ENCODE measurements at regions not wholly inside any gene's neighbourhood (a gene's known extent, or its start where the extent isn't known, plus 50 kb on each side); places are given as distances from the start of the nearest gene placed in this dataset.

GRCh38 chr4:94399277-94399676 lies 52.5 kb upstream of the PDLIM5 start:
- Histone ChIP-seq H3K4me3 (ENCODE audit: low read length) (no peak overlapping the region), H3K27me3 (ENCODE audit: control insufficient read depth in 1 of 2, insufficient read depth in 2 of 2, low read length in 2 of 2) (no peaks in the 10 kb centered on the region), H3K9me3 (ENCODE audit: control insufficient read depth in 1 of 2, insufficient read depth in 1 of 2, low read length in 2 of 2) (no peaks in the 10 kb centered on the region), H3K36me3 (ENCODE audit: insufficient read depth, low read length) (no peaks in the 10 kb centered on the region), H3K27ac (ENCODE audit: low read depth in 1 of 2, low read length in 2 of 2) (no peak overlapping the region), H3K4me1 (ENCODE audit: insufficient read depth, low read length) (no peaks in the 10 kb centered on the region)
- ChIA-PET POLR2A (no interaction called here), CTCF (no interaction called here)
- ATAC-seq (ENCODE audit: poor library complexity) (no peak), DNase-seq (no peak)
- no peak overlapping the region for H3K4me3 Mint-ChIP-seq
- no peaks in the 10 kb centered on the region for H3K27me3 Mint-ChIP-seq
- H3K36me3 Mint-ChIP-seq (ENCODE audit: low read depth) = no peaks in the 10 kb centered on the region
- H3K27ac Mint-ChIP-seq = no peak overlapping the region
- no peaks in the 10 kb centered on the region for H3K9me3 Mint-ChIP-seq
- H3K4me1 Mint-ChIP-seq (ENCODE audit: low read depth) = no peaks in the 10 kb centered on the region
- intact Hi-C loops (cut with DNase I, micrococcal nuclease) = no loop called here
- TF ChIP-seq, protein P1, sequence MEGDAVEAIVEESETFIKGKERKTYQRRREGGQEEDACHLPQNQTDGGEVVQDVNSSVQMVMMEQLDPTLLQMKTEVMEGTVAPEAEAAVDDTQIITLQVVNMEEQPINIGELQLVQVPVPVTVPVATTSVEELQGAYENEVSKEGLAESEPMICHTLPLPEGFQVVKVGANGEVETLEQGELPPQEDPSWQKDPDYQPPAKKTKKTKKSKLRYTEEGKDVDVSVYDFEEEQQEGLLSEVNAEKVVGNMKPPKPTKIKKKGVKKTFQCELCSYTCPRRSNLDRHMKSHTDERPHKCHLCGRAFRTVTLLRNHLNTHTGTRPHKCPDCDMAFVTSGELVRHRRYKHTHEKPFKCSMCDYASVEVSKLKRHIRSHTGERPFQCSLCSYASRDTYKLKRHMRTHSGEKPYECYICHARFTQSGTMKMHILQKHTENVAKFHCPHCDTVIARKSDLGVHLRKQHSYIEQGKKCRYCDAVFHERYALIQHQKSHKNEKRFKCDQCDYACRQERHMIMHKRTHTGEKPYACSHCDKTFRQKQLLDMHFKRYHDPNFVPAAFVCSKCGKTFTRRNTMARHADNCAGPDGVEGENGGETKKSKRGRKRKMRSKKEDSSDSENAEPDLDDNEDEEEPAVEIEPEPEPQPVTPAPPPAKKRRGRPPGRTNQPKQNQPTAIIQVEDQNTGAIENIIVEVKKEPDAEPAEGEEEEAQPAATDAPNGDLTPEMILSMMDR (IDR thresholded peaks at IDR 0.05) = no peak

DNA sequence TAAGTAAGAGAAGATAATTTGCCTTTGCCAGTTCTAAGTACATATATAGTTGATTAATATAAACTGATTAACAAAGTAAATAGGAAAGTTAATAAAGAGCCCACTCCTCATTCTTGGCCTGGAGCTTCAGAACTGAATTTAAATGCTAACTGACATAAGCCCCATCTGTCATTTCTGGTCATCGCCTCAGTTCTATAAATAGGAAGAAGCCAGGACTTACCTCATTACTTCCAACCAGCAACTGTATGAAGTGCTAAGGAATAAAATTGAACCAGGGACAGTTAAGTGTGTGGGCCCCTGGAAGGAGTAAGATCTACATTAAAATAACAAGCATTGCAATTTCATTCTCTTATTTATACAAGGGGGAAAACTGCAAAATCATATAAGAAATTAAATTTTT lies 52.0 kb upstream of the PDLIM5 start:
- no peak overlapping the region for H3K4me3 Mint-ChIP-seq

GRCh38 chr4:94400191-94400590 lies 51.6 kb upstream of the PDLIM5 start:
- ChIA-PET POLR2A (no interaction called here), CTCF (interaction anchor here (1.0 kb wide), 1 partner anchor 22 kb away, joined by 3 read pairs; no protein-coding TSS in a partner anchor)
- Mint-ChIP-seq H3K27me3 (no peaks in the 10 kb centered on the region), H3K4me3 (no peak overlapping the region), H3K27ac (no peak overlapping the region), H3K4me1 (ENCODE audit: low read depth) (no peaks in the 10 kb centered on the region), H3K36me3 (ENCODE audit: low read depth) (no peaks in the 10 kb centered on the region), H3K9me3 (no peaks in the 10 kb centered on the region)
- no peaks in the 10 kb centered on the region for H3K4me1 ChIP-seq (ENCODE audit: insufficient read depth, low read length)
- TF ChIP-seq, protein P1 (IDR thresholded peaks at IDR 0.05) = no peak
- no peaks in the 10 kb centered on the region for H3K27me3 ChIP-seq (ENCODE audit: control insufficient read depth in 1 of 2, insufficient read depth in 2 of 2, low read length in 2 of 2)
- no peak for DNase-seq
- intact Hi-C loops (cut with DNase I, micrococcal nuclease) = no loop called here
- no peak for ATAC-seq (ENCODE audit: poor library complexity)
- no peaks in the 10 kb centered on the region for H3K36me3 ChIP-seq (ENCODE audit: insufficient read depth, low read length)
- H3K27ac ChIP-seq (ENCODE audit: low read depth in 1 of 2, low read length in 2 of 2) = no peak overlapping the region
- no peaks in the 10 kb centered on the region for H3K9me3 ChIP-seq (ENCODE audit: control insufficient read depth in 1 of 2, insufficient read depth in 1 of 2, low read length in 2 of 2)
- H3K4me3 ChIP-seq (ENCODE audit: low read length) = no peak overlapping the region

More for the DNA sequence above, 52.0 kb upstream of the PDLIM5 start:
- POLR2A ChIA-PET = no interaction called here
- Mint-ChIP-seq H3K27me3 (no peaks in the 10 kb centered on the region), H3K9me3 (no peaks in the 10 kb centered on the region), H3K36me3 (ENCODE audit: low read depth) (no peaks in the 10 kb centered on the region), H3K4me1 (ENCODE audit: low read depth) (no peaks in the 10 kb centered on the region), H3K27ac (no peak overlapping the region)
- CTCF ChIA-PET = no interaction called here
- intact Hi-C loops (cut with DNase I, micrococcal nuclease) = no loop called here
- no peak for DNase-seq
- Histone ChIP-seq H3K27me3 (ENCODE audit: control insufficient read depth in 1 of 2, insufficient read depth in 2 of 2, low read length in 2 of 2) (no peaks in the 10 kb centered on the region), H3K4me3 (ENCODE audit: low read length) (no peak overlapping the region), H3K4me1 (ENCODE audit: insufficient read depth, low read length) (no peaks in the 10 kb centered on the region), H3K36me3 (ENCODE audit: insufficient read depth, low read length) (no peaks in the 10 kb centered on the region), H3K9me3 (ENCODE audit: control insufficient read depth in 1 of 2, insufficient read depth in 1 of 2, low read length in 2 of 2) (no peaks in the 10 kb centered on the region), H3K27ac (ENCODE audit: low read depth in 1 of 2, low read length in 2 of 2) (no peak overlapping the region)
- no peak for ATAC-seq (ENCODE audit: poor library complexity)
- TF ChIP-seq, protein P1 (IDR thresholded peaks at IDR 0.05) = no peak

Data from CD4-positive, alpha-beta T cell (primary cell).